RWPE2 (cell line): ENCODE measurements at regions not wholly inside any gene's neighbourhood (a gene's known extent, or its start where the extent isn't known, plus 50 kb on each side); places are given as distances from the start of the nearest gene placed in this dataset.

Source experiments
- ATAC-seq: fragments of 200-7000 bp; cut with Tn5 transposase; 3 replicates; pipeline ENCODE4 v1.9.1; 2021; ENCODE audit warnings: low read depth
- DNase-seq: peaks from one replicate; pipeline ENCODE4 v3.0.0-alpha.2; 2020; ENCODE audit warnings: low spot score
- H3K27ac ChIP-seq: fragments of 450-650 bp; 2 replicates; pipeline ENCODE4 v1.5.1; 2017; ENCODE audit warnings: mild to moderate bottlenecking; ENCODE audit not compliant: poor library complexity, severe bottlenecking
- H3K27me3 ChIP-seq: fragments of 250-450 bp; sonication (Bioruptor Pico); 2 replicates; pipeline ENCODE4 v1.5.1; 2021; ENCODE audit warnings: mild to moderate bottlenecking, moderate library complexity; ENCODE audit not compliant: insufficient read depth, poor library complexity, severe bottlenecking
- H3K36me3 ChIP-seq: fragments of 250-450 bp; sonication (Bioruptor Pico); 2 replicates; pipeline ENCODE4 v1.5.1; 2020; ENCODE audit warnings: low read depth, mild to moderate bottlenecking, moderate library complexity
- H3K4me1 ChIP-seq: fragments of 250-450 bp; sonication (Bioruptor Pico); 2 replicates; pipeline ENCODE4 v1.5.1; 2021; ENCODE audit warnings: mild to moderate bottlenecking, moderate library complexity; ENCODE audit not compliant: insufficient read depth, poor library complexity, severe bottlenecking
- H3K4me3 ChIP-seq: fragments of 250-450 bp; sonication (Bioruptor Pico); 2 replicates; pipeline ENCODE4 v1.5.1; 2021; ENCODE audit warnings: mild to moderate bottlenecking, moderate library complexity; ENCODE audit not compliant: severe bottlenecking
- H3K9me3 ChIP-seq: fragments of 250-450 bp; sonication (Bioruptor Pico); 2 replicates; pipeline ENCODE4 v1.5.1; 2021; ENCODE audit warnings: mild to moderate bottlenecking, moderate library complexity; ENCODE audit not compliant: severe bottlenecking
- TF ChIP-seq, protein P1 (sequence below): fragments of 450-650 bp; IDR thresholded peaks from one replicate; pipeline ENCODE4 v1.5.1; 2017; ENCODE audit warnings: mild to moderate bottlenecking, moderate library complexity; ENCODE audit not compliant: poor library complexity, severe bottlenecking

- H3K27me3 ChIP-seq, result no peaks in the 10 kb centered on the region
- no peak for ATAC-seq
- H3K36me3 ChIP-seq, result no peaks in the 10 kb centered on the region
- DNase-seq, result no peak
- no peaks in the 10 kb centered on the region for H3K4me1 ChIP-seq
- TF ChIP-seq, protein P1, sequence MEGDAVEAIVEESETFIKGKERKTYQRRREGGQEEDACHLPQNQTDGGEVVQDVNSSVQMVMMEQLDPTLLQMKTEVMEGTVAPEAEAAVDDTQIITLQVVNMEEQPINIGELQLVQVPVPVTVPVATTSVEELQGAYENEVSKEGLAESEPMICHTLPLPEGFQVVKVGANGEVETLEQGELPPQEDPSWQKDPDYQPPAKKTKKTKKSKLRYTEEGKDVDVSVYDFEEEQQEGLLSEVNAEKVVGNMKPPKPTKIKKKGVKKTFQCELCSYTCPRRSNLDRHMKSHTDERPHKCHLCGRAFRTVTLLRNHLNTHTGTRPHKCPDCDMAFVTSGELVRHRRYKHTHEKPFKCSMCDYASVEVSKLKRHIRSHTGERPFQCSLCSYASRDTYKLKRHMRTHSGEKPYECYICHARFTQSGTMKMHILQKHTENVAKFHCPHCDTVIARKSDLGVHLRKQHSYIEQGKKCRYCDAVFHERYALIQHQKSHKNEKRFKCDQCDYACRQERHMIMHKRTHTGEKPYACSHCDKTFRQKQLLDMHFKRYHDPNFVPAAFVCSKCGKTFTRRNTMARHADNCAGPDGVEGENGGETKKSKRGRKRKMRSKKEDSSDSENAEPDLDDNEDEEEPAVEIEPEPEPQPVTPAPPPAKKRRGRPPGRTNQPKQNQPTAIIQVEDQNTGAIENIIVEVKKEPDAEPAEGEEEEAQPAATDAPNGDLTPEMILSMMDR, result no peak
- H3K4me3 ChIP-seq, result no peak overlapping the region
- no peak overlapping the region for H3K27ac ChIP-seq
- no peaks in the 10 kb centered on the region for H3K9me3 ChIP-seq
Measured at GRCh38 chr7:21243265-21243664, 184.6 kb upstream of the SP4 start.

DNA sequence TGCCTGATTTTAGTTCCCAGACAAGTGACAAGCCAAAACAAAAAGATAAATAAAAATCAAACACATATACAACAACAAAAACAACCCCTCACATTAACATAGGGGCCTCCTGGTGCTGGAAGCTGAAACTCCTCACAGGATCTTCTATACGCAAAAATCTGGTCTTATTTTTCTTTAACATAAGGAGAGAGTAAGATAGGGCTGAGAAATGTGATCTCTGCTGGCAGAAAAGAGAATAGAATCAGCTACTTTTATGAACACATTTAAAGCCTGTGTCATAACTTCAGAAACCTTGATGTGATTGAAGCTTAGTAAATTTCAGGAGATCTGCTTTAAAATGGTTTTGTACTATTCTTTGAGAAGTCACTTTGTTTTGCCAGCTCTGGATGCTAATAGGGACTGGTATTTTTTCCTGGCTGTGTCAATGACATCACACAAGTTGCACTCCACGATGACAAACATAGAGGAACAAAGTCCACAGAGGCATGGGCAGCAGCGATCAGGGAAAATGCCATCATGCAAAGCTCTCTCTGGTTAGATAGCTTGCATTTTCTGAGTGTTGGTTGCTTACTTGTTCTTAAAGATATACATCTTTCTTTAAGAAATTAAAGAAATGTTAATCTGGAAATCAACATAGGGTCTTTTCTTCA lies 176.6 kb upstream of the SP4 start:
- 0 out of 3 replicates have a peak, but pooled peaks have one; percentile 21 for ATAC-seq

GRCh38 chr7:21253740-21254687 lies 173.9 kb upstream of the SP4 start:
- DNase-seq (no peak), ATAC-seq (peak; percentile 95)

More for the DNA sequence above, 176.6 kb upstream of the SP4 start:
- H3K27ac ChIP-seq, result no peak overlapping the region
- DNase-seq, result no peak
- H3K4me1 ChIP-seq, result no peaks in the 10 kb centered on the region
- no peaks in the 10 kb centered on the region for H3K36me3 ChIP-seq
- TF ChIP-seq, protein P1, result peak; percentile 30
- H3K27me3 ChIP-seq, result peaks cover 10% of the 10 kb centered on the region
- H3K4me3 ChIP-seq, result no peak overlapping the region
- no peaks in the 10 kb centered on the region for H3K9me3 ChIP-seq

GRCh38 chr7:21256310-21256877 lies 171.5 kb upstream of the SP4 start:
- TF ChIP-seq, protein P1, result peak; percentile 87
- no peak overlapping the region for H3K4me3 ChIP-seq
- peaks cover 10% of the 10 kb centered on the region for H3K27me3 ChIP-seq
- DNase-seq (no peak), ATAC-seq (no peak)
- no peaks in the 10 kb centered on the region for H3K9me3 ChIP-seq
- H3K36me3 ChIP-seq, result no peaks in the 10 kb centered on the region
- no peak overlapping the region for H3K27ac ChIP-seq
- no peaks in the 10 kb centered on the region for H3K4me1 ChIP-seq

More at GRCh38 chr7:21253740-21254687, 173.9 kb upstream of the SP4 start:
- Histone ChIP-seq H3K27ac (no peak overlapping the region), H3K9me3 (no peaks in the 10 kb centered on the region), H3K27me3 (peaks cover 10% of the 10 kb centered on the region), H3K4me1 (no peaks in the 10 kb centered on the region), H3K4me3 (no peak overlapping the region), H3K36me3 (no peaks in the 10 kb centered on the region)
- TF ChIP-seq, protein P1, result peak; percentile 87
